ENCODE measurements at regions not wholly inside any gene's neighbourhood (a gene's known extent, or its start where the extent isn't known, plus 50 kb on each side); places are given as distances from the start of the nearest gene placed in this dataset.

DNA sequence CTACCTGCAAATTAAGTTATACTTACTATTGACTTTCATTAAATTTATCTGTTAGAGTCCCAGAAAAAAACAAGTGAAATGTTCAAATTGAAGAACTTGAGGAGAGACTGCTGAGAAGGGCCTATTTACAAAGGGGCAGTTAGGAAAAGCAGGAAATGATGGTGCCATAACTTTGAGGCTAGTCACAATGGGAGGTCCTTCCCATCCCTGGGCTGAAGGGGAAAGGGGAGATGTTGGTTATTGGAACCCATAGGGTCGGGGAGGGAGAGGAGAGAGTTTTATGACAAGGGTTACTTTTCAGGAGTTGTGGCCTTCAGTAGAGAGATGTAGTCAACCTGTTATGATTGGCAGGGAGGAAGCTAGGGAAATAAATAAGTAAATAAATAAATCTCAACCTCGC is 169.1 kb downstream of the DMRT2 start:
- no peak overlapping the region for H3K27ac ChIP-seq (ENCODE audit: low read depth, low read length)
- ChIA-PET CTCF (no interaction called here), POLR2A (no interaction called here), RAD21 (ENCODE audit: low non-redundant PET in 1 of 2, low total read pairs in 2 of 2, uncharacterized antibody in 2 of 2, unreplicated experiment in 2 of 2) (no interaction called here)
- H3K9me3 ChIP-seq (ENCODE audit: control insufficient read depth in 1 of 2, insufficient read depth in 1 of 2, low read depth in 1 of 2, low read length in 2 of 2), result peaks cover 0 to 19% of the 10 kb centered on the region in 2 experiments; a peak in 2 of 4 replicates
- intact Hi-C loops (cut with micrococcal nuclease), result no loop called here
- H2AFZ ChIP-seq (ENCODE audit: low read depth, low read length, poor library complexity, severe bottlenecking), result no peak overlapping the region
- DNase-seq (ENCODE audit: low read depth, low spot score) (no peak), ATAC-seq (no peak)
- no peaks in the 10 kb centered on the region for H3K27me3 ChIP-seq (ENCODE audit: insufficient read depth, low read length)
- no peaks in the 10 kb centered on the region for H4K20me1 ChIP-seq (ENCODE audit: insufficient read depth)
- H3K9me2 ChIP-seq (ENCODE audit: insufficient read depth), result no peaks in the 10 kb centered on the region
- no peak overlapping the region for H3K9ac ChIP-seq (ENCODE audit: low read length)
- no peak overlapping the region for H3K4me3 ChIP-seq (replicated peaks in 1 of 2; ENCODE audit: low read depth in 1 of 2, low read length in 2 of 2)
- no peaks in the 10 kb centered on the region for H3K4me1 ChIP-seq (ENCODE audit: control insufficient read depth in 1 of 2, insufficient read depth in 2 of 2, low read length in 2 of 2)
- H3K4me2 ChIP-seq (ENCODE audit: low read length), result no peak overlapping the region
- no TSS peak for BruUV-seq (replicated peaks)
- TF ChIP-seq EGR1 (IDR thresholded peaks at IDR 0.05; ENCODE audit: low read depth), result no peak
- TF ChIP-seq SP1 (IDR thresholded peaks at IDR 0.05; ENCODE audit: low read depth), result no peak
- TF ChIP-seq ZFX (IDR thresholded peaks at IDR 0.05), result no peak
- no peak for TF ChIP-seq POLR2A (IDR thresholded peaks at IDR 0.05; ENCODE audit: borderline replicate concordance, extremely low read depth, insufficient read depth, insufficient read length)
- no peak for TF ChIP-seq YY1 (IDR thresholded peaks at IDR 0.05; ENCODE audit: extremely low read depth, insufficient replicate concordance, low read depth, low read length)
- no peak for TF ChIP-seq ZNF274 (IDR thresholded peaks at IDR 0.05; ENCODE audit: low read depth, low read length)
- no peak for TF ChIP-seq TCF7L2 (IDR thresholded peaks at IDR 0.05; ENCODE audit: borderline replicate concordance, extremely low read depth, insufficient read depth, insufficient read length)
- TF ChIP-seq, protein P1, sequence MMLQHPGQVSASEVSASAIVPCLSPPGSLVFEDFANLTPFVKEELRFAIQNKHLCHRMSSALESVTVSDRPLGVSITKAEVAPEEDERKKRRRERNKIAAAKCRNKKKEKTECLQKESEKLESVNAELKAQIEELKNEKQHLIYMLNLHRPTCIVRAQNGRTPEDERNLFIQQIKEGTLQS (IDR thresholded peaks at IDR 0.05), result no peak
- TF ChIP-seq, protein P2, sequence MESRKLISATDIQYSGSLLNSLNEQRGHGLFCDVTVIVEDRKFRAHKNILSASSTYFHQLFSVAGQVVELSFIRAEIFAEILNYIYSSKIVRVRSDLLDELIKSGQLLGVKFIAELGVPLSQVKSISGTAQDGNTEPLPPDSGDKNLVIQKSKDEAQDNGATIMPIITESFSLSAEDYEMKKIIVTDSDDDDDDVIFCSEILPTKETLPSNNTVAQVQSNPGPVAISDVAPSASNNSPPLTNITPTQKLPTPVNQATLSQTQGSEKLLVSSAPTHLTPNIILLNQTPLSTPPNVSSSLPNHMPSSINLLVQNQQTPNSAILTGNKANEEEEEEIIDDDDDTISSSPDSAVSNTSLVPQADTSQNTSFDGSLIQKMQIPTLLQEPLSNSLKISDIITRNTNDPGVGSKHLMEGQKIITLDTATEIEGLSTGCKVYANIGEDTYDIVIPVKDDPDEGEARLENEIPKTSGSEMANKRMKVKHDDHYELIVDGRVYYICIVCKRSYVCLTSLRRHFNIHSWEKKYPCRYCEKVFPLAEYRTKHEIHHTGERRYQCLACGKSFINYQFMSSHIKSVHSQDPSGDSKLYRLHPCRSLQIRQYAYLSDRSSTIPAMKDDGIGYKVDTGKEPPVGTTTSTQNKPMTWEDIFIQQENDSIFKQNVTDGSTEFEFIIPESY (IDR thresholded peaks at IDR 0.05; ENCODE audit: extremely low read depth, insufficient replicate concordance, low read length), result no peak
- no peak for TF ChIP-seq RAD21 (IDR thresholded peaks at IDR 0.05; ENCODE audit: low read depth)
- TF ChIP-seq ELF1 (IDR thresholded peaks at IDR 0.05; ENCODE audit: borderline replicate concordance, low read depth), result no peak
- TF ChIP-seq SIN3A (IDR thresholded peaks at IDR 0.05; ENCODE audit: low read depth), result no peak
- no peak for TF ChIP-seq FOSL1 (IDR thresholded peaks at IDR 0.05; ENCODE audit: low read depth)
- TF ChIP-seq, protein P3, sequence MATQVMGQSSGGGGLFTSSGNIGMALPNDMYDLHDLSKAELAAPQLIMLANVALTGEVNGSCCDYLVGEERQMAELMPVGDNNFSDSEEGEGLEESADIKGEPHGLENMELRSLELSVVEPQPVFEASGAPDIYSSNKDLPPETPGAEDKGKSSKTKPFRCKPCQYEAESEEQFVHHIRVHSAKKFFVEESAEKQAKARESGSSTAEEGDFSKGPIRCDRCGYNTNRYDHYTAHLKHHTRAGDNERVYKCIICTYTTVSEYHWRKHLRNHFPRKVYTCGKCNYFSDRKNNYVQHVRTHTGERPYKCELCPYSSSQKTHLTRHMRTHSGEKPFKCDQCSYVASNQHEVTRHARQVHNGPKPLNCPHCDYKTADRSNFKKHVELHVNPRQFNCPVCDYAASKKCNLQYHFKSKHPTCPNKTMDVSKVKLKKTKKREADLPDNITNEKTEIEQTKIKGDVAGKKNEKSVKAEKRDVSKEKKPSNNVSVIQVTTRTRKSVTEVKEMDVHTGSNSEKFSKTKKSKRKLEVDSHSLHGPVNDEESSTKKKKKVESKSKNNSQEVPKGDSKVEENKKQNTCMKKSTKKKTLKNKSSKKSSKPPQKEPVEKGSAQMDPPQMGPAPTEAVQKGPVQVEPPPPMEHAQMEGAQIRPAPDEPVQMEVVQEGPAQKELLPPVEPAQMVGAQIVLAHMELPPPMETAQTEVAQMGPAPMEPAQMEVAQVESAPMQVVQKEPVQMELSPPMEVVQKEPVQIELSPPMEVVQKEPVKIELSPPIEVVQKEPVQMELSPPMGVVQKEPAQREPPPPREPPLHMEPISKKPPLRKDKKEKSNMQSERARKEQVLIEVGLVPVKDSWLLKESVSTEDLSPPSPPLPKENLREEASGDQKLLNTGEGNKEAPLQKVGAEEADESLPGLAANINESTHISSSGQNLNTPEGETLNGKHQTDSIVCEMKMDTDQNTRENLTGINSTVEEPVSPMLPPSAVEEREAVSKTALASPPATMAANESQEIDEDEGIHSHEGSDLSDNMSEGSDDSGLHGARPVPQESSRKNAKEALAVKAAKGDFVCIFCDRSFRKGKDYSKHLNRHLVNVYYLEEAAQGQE (IDR thresholded peaks at IDR 0.05; ENCODE audit: low read depth), result no peak
- TF ChIP-seq CBX3 (IDR thresholded peaks at IDR 0.05; ENCODE audit: low read depth), result no peak
- TF ChIP-seq JUND (IDR thresholded peaks at IDR 0.05), result no peak
- no peaks in the 10 kb centered on the region for H3K79me2 ChIP-seq (ENCODE audit: insufficient read depth, low read length)
- H3K36me3 ChIP-seq (ENCODE audit: control insufficient read depth in 1 of 2, insufficient read depth in 2 of 2, low read length in 2 of 2), result no peaks in the 10 kb centered on the region

Measured in HCT116 (cell line).